ENCODE measurements at regions not wholly inside any gene's neighbourhood (a gene's known extent, or its start where the extent isn't known, plus 50 kb on each side); places are given as distances from the start of the nearest gene placed in this dataset.

DNA sequence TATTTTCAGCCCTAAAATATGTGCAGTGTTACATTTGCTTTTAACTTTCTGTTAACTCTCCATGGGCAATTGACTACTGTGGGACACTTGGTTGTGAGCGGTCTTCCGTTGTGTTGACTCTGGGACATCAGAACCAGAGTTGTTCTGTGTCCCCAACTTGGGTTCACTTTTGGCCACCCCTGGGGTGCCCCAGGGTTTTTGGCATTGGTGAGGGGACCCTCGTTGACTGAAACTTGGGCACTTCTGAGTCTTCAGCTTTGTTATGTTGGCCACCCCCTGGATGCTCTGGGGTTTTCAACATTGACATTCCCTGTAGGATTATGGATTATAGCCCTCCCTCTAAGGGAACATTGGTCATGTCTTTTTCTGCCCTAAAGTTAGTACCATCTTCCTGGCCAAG lies 57.1 kb downstream of the OR10H4 start:
- no peak for TF ChIP-seq TCF12 (IDR thresholded peaks at IDR 0.05; ENCODE audit: low read depth, low read length)
- TF ChIP-seq, protein P1, sequence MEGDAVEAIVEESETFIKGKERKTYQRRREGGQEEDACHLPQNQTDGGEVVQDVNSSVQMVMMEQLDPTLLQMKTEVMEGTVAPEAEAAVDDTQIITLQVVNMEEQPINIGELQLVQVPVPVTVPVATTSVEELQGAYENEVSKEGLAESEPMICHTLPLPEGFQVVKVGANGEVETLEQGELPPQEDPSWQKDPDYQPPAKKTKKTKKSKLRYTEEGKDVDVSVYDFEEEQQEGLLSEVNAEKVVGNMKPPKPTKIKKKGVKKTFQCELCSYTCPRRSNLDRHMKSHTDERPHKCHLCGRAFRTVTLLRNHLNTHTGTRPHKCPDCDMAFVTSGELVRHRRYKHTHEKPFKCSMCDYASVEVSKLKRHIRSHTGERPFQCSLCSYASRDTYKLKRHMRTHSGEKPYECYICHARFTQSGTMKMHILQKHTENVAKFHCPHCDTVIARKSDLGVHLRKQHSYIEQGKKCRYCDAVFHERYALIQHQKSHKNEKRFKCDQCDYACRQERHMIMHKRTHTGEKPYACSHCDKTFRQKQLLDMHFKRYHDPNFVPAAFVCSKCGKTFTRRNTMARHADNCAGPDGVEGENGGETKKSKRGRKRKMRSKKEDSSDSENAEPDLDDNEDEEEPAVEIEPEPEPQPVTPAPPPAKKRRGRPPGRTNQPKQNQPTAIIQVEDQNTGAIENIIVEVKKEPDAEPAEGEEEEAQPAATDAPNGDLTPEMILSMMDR (IDR thresholded peaks at IDR 0.05 in 2 of 3, conservative IDR thresholded peaks at IDR 0.05 in 1 of 3; ENCODE audit: control insufficient read depth in 2 of 3, extremely low read depth in 1 of 3, insufficient read depth in 1 of 3, low read depth in 3 of 3, low read length in 3 of 3): no peak
- TF ChIP-seq SMC3 (IDR thresholded peaks at IDR 0.05; ENCODE audit: borderline replicate concordance, low read length): no peak
- TF ChIP-seq MYC (IDR thresholded peaks at IDR 0.05; ENCODE audit: insufficient read depth, insufficient read length, insufficient replicate concordance, low read length, severe bottlenecking): no peak
- TF ChIP-seq STAT3 (IDR thresholded peaks at IDR 0.05; ENCODE audit: low read depth, low read length): no peak
- no peak for TF ChIP-seq POLR2AphosphoS2 (IDR thresholded peaks at IDR 0.05; ENCODE audit: low read depth, low read length)
- no peak for TF ChIP-seq EP300 (IDR thresholded peaks at IDR 0.05; ENCODE audit: borderline replicate concordance in 1 of 2, control insufficient read depth in 1 of 2, low read depth in 2 of 2, low read length in 2 of 2)
- TF ChIP-seq BHLHE40 (IDR thresholded peaks at IDR 0.05; ENCODE audit: borderline replicate concordance in 1 of 2, low read depth in 2 of 2, low read length in 1 of 2): no peak
- TF ChIP-seq SREBF2 (IDR thresholded peaks at IDR 0.05; ENCODE audit: low read length): no peak
- TF ChIP-seq POLR2AphosphoS5 (IDR thresholded peaks at IDR 0.05; ENCODE audit: low read length): no peak
- no peak for TF ChIP-seq CBX5 (IDR thresholded peaks at IDR 0.05; ENCODE audit: low read depth)
- no peak for TF ChIP-seq ZNF24 (IDR thresholded peaks at IDR 0.05)
